ENCODE measurements at regions not wholly inside any gene's neighbourhood (a gene's known extent, or its start where the extent isn't known, plus 50 kb on each side); places are given as distances from the start of the nearest gene placed in this dataset.

DNA sequence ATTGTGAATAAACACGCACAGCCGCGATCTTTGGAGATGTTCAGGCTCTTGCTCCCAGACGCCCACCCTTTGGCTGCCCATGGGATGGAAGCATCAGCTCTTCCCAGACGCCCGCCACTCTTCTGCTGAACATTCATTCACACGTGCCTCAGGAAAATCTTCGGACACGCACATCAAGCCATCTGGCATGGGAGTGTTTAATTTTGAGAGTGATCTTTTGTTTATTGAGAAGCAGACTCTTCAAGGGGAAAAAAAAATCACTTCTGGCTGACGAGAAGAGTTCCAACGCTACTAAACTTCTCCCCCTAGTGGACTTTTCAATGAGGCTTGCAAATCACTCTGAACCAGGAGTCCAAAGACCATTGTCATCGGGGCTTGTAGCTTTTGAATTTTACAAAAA lies 62.0 kb upstream of the NUDT7 start:
- TF ChIP-seq, protein P1, sequence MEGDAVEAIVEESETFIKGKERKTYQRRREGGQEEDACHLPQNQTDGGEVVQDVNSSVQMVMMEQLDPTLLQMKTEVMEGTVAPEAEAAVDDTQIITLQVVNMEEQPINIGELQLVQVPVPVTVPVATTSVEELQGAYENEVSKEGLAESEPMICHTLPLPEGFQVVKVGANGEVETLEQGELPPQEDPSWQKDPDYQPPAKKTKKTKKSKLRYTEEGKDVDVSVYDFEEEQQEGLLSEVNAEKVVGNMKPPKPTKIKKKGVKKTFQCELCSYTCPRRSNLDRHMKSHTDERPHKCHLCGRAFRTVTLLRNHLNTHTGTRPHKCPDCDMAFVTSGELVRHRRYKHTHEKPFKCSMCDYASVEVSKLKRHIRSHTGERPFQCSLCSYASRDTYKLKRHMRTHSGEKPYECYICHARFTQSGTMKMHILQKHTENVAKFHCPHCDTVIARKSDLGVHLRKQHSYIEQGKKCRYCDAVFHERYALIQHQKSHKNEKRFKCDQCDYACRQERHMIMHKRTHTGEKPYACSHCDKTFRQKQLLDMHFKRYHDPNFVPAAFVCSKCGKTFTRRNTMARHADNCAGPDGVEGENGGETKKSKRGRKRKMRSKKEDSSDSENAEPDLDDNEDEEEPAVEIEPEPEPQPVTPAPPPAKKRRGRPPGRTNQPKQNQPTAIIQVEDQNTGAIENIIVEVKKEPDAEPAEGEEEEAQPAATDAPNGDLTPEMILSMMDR (IDR thresholded peaks at IDR 0.05): peak in 3 of 4 experiments; percentile 18 to 52 (median 41)
- TF ChIP-seq POLR2A (IDR thresholded peaks at IDR 0.05): no peak
